ENCODE measurements at regions not wholly inside any gene's neighbourhood (a gene's known extent, or its start where the extent isn't known, plus 50 kb on each side); places are given as distances from the start of the nearest gene placed in this dataset.

GRCh38 chr15:91668370-91668769 lies 185.1 kb upstream of the SLCO3A1 start (continued):
- TF ChIP-seq ZNF407 (IDR thresholded peaks at IDR 0.05; ENCODE audit: low read depth) (no peak), ZNF41 (CRISPR knock-in tag; conservative IDR thresholded peaks at IDR 0.05) (no peak), STAG1 (CRISPR knock-in tag; IDR thresholded peaks at IDR 0.05; ENCODE audit: borderline replicate concordance) (no peak), DDX20 (tag; IDR thresholded peaks at IDR 0.05; ENCODE audit: low read depth) (no peak), ELK3 (CRISPR knock-in tag; IDR thresholded peaks at IDR 0.05) (no peak), ZNF3 (CRISPR knock-in tag; IDR thresholded peaks at IDR 0.05) (no peak), HEY1 (CRISPR knock-in tag; IDR thresholded peaks at IDR 0.05; ENCODE audit: borderline replicate concordance) (no peak), FOSL1 (tag; conservative IDR thresholded peaks at IDR 0.05) (0 out of 2 replicates have a peak, but pooled peaks have one; percentile 26), E2F1 (CRISPR knock-in tag; IDR thresholded peaks at IDR 0.05) (no peak), ZNF830 (CRISPR knock-in tag; IDR thresholded peaks at IDR 0.05) (no peak), DNMT1 (IDR thresholded peaks at IDR 0.05) (no peak), ZNF408 (CRISPR knock-in tag; IDR thresholded peaks at IDR 0.05; ENCODE audit: low read depth) (no peak), SMAD2 (IDR thresholded peaks at IDR 0.05; ENCODE audit: low read depth, low read length) (no peak), TAL1 (IDR thresholded peaks at IDR 0.05) (peak; percentile 24; the same call in 1 of the 2 replicates), ZBTB11 (CRISPR knock-in tag; IDR thresholded peaks at IDR 0.05) (no peak)
